Mucosa of rectum (tissue), 2 donors: ENCODE measurements at regions not wholly inside any gene's neighbourhood (a gene's known extent, or its start where the extent isn't known, plus 50 kb on each side); places are given as distances from the start of the nearest gene placed in this dataset.

ENCODE experiments used
- H3K27ac ChIP-seq, 2 donors: one replicate each; pipeline ENCODE4 v1.7.0; 2013; ENCODE audit warnings: inconsistent platforms in 2 of 2, low read depth in 2 of 2, low read length in 2 of 2
- H3K27me3 ChIP-seq, 2 donors: one replicate each; pipeline ENCODE4 v1.7.0; 2013; ENCODE audit warnings: low read length in 2 of 2; ENCODE audit not compliant: control insufficient read depth in 2 of 2, insufficient read depth in 2 of 2
- H3K36me3 ChIP-seq, 2 donors: one replicate each; pipeline ENCODE4 v1.7.0; 2013; ENCODE audit warnings: low read length in 2 of 2; ENCODE audit not compliant: control insufficient read depth in 2 of 2, insufficient read depth in 2 of 2
- H3K4me1 ChIP-seq, 2 donors: one replicate each; pipeline ENCODE4 v1.7.0; 2013; ENCODE audit warnings: low read length in 2 of 2, mild to moderate bottlenecking in 1 of 2; ENCODE audit not compliant: control insufficient read depth in 2 of 2, insufficient read depth in 2 of 2
- H3K4me3 ChIP-seq, 2 donors: one replicate each; pipeline ENCODE4 v1.7.0; 2013; ENCODE audit warnings: low read length in 2 of 2
- H3K9ac ChIP-seq, 2 donors: one replicate each; pipeline ENCODE4 v1.7.0; 2013; ENCODE audit warnings: low read length in 2 of 2, low read depth in 1 of 2, mild to moderate bottlenecking in 1 of 2
- H3K9me3 ChIP-seq, 2 donors: one replicate each; pipeline ENCODE4 v1.7.0; 2013; ENCODE audit warnings: low read length in 2 of 2; ENCODE audit not compliant: control insufficient read depth in 2 of 2
- donor health status: healthy.
- donor health status: Normal muscosa, but diverticular disease.

GRCh38 chr12:118512669-118513068 lies 136.3 kb downstream of the SUDS3 start:
- Histone ChIP-seq H3K4me3 (no peak overlapping the region), H3K9me3 (no peaks in the 10 kb centered on the region), H3K36me3 (no peaks in the 10 kb centered on the region), H3K27me3 (no peaks in the 10 kb centered on the region), H3K27ac (no peak overlapping the region), H3K4me1 (no peaks in the 10 kb centered on the region), H3K9ac (no peak overlapping the region)

GRCh38 chr12:118513611-118514010 lies 137.3 kb downstream of the SUDS3 start:
- Histone ChIP-seq H3K27ac (no peak overlapping the region), H3K9me3 (no peaks in the 10 kb centered on the region), H3K27me3 (no peaks in the 10 kb centered on the region), H3K9ac (no peak overlapping the region), H3K4me1 (no peaks in the 10 kb centered on the region), H3K4me3 (no peak overlapping the region), H3K36me3 (no peaks in the 10 kb centered on the region)

- H3K9me3 ChIP-seq, result no peaks in the 10 kb centered on the region
- no peak overlapping the region for H3K4me3 ChIP-seq
- H3K9ac ChIP-seq, result no peak overlapping the region
- H3K27ac ChIP-seq, result no peak overlapping the region
- no peaks in the 10 kb centered on the region for H3K27me3 ChIP-seq
- H3K36me3 ChIP-seq, result no peaks in the 10 kb centered on the region
- H3K4me1 ChIP-seq, result no peaks in the 10 kb centered on the region
These were observed 137.9 kb downstream of the SUDS3 start for GRCh38 chr12:118514297-118514696.

- Histone ChIP-seq H3K27ac (no peak overlapping the region), H3K9ac (no peak overlapping the region), H3K4me3 (no peak overlapping the region), H3K27me3 (no peaks in the 10 kb centered on the region), H3K4me1 (no peaks in the 10 kb centered on the region), H3K9me3 (no peaks in the 10 kb centered on the region), H3K36me3 (no peaks in the 10 kb centered on the region)
These were observed 144.1 kb downstream of the SUDS3 start for GRCh38 chr12:118520214-118521035.

GRCh38 chr12:118521036-118521370 lies 144.6 kb downstream of the SUDS3 start:
- Histone ChIP-seq H3K4me3 (no peak overlapping the region), H3K9me3 (no peaks in the 10 kb centered on the region), H3K27me3 (no peaks in the 10 kb centered on the region), H3K36me3 (no peaks in the 10 kb centered on the region), H3K9ac (no peak overlapping the region), H3K4me1 (no peaks in the 10 kb centered on the region), H3K27ac (no peak overlapping the region)

GRCh38 chr12:118524446-118524845 lies 148.1 kb downstream of the SUDS3 start:
- H3K9me3 ChIP-seq, result no peaks in the 10 kb centered on the region
- no peak overlapping the region for H3K27ac ChIP-seq
- H3K4me1 ChIP-seq, result no peaks in the 10 kb centered on the region
- no peak overlapping the region for H3K4me3 ChIP-seq
- H3K36me3 ChIP-seq, result no peaks in the 10 kb centered on the region
- H3K9ac ChIP-seq, result no peak overlapping the region
- H3K27me3 ChIP-seq, result no peaks in the 10 kb centered on the region

GRCh38 chr12:118525216-118525615 lies 148.9 kb downstream of the SUDS3 start:
- H3K27ac ChIP-seq, result no peak overlapping the region
- no peaks in the 10 kb centered on the region for H3K9me3 ChIP-seq
- H3K36me3 ChIP-seq, result no peaks in the 10 kb centered on the region
- no peak overlapping the region for H3K9ac ChIP-seq
- H3K27me3 ChIP-seq, result no peaks in the 10 kb centered on the region
- no peaks in the 10 kb centered on the region for H3K4me1 ChIP-seq
- H3K4me3 ChIP-seq, result no peak overlapping the region

- Histone ChIP-seq H3K27me3 (no peaks in the 10 kb centered on the region), H3K4me1 (no peaks in the 10 kb centered on the region), H3K9me3 (no peaks in the 10 kb centered on the region), H3K4me3 (no peak overlapping the region), H3K9ac (no peak overlapping the region), H3K36me3 (no peaks in the 10 kb centered on the region), H3K27ac (no peak overlapping the region)
These were observed 150.1 kb downstream of the SUDS3 start for GRCh38 chr12:118526255-118527095.

GRCh38 chr12:118527310-118527709 lies 151.0 kb downstream of the SUDS3 start:
- no peaks in the 10 kb centered on the region for H3K27me3 ChIP-seq
- no peak overlapping the region for H3K27ac ChIP-seq
- H3K4me1 ChIP-seq, result no peaks in the 10 kb centered on the region
- H3K4me3 ChIP-seq, result no peak overlapping the region
- no peak overlapping the region for H3K9ac ChIP-seq
- no peaks in the 10 kb centered on the region for H3K36me3 ChIP-seq
- no peaks in the 10 kb centered on the region for H3K9me3 ChIP-seq

- H3K27ac ChIP-seq, result no peak overlapping the region
- H3K27me3 ChIP-seq, result no peaks in the 10 kb centered on the region
- no peak overlapping the region for H3K4me3 ChIP-seq
- no peaks in the 10 kb centered on the region for H3K4me1 ChIP-seq
- no peak overlapping the region for H3K9ac ChIP-seq
- no peaks in the 10 kb centered on the region for H3K9me3 ChIP-seq
- H3K36me3 ChIP-seq, result no peaks in the 10 kb centered on the region
These were observed 152.3 kb downstream of the SUDS3 start for GRCh38 chr12:118528625-118529024.
